ENCODE measurements at regions not wholly inside any gene's neighbourhood (a gene's known extent, or its start where the extent isn't known, plus 50 kb on each side); places are given as distances from the start of the nearest gene placed in this dataset.

- no peak for TF ChIP-seq CTCF (IDR thresholded peaks at IDR 0.05; ENCODE audit: low read depth, low read length)
- no peak for DNase-seq (ENCODE audit: low read depth in 2 of 2)
- H3K4me3 ChIP-seq (replicated peaks in 1 of 2; ENCODE audit: low read depth in 2 of 2, low read length in 2 of 2): no peak overlapping the region
Observed at GRCh38 chr1:166282391-166283137, 115.8 kb upstream of the FAM78B start.

GRCh38 chr1:166283190-166283589 lies 116.4 kb upstream of the FAM78B start:
- no peak for DNase-seq (ENCODE audit: low read depth in 2 of 2)
- H3K4me3 ChIP-seq (replicated peaks in 1 of 2; ENCODE audit: low read depth in 2 of 2, low read length in 2 of 2): no peak overlapping the region
- no peak for TF ChIP-seq CTCF (IDR thresholded peaks at IDR 0.05; ENCODE audit: low read depth, low read length)

GRCh38 chr1:166283600-166283999 lies 116.8 kb upstream of the FAM78B start:
- TF ChIP-seq CTCF (IDR thresholded peaks at IDR 0.05; ENCODE audit: low read depth, low read length): no peak
- DNase-seq (ENCODE audit: low read depth in 2 of 2): no peak
- no peak overlapping the region for H3K4me3 ChIP-seq (replicated peaks in 1 of 2; ENCODE audit: low read depth in 2 of 2, low read length in 2 of 2)

- TF ChIP-seq CTCF (IDR thresholded peaks at IDR 0.05; ENCODE audit: low read depth, low read length): no peak
- no peak for DNase-seq (ENCODE audit: low read depth in 2 of 2)
- H3K4me3 ChIP-seq (replicated peaks in 1 of 2; ENCODE audit: low read depth in 2 of 2, low read length in 2 of 2): no peak overlapping the region
Observed at GRCh38 chr1:166289309-166290050, 122.7 kb upstream of the FAM78B start.

- H3K4me3 ChIP-seq (replicated peaks in 1 of 2; ENCODE audit: low read depth in 2 of 2, low read length in 2 of 2): no peak overlapping the region
- TF ChIP-seq CTCF (IDR thresholded peaks at IDR 0.05; ENCODE audit: low read depth, low read length): no peak
- no peak for DNase-seq (ENCODE audit: low read depth in 2 of 2)
Observed at GRCh38 chr1:166295656-166296055, 128.9 kb upstream of the FAM78B start.

GRCh38 chr1:166297993-166298392 lies 131.2 kb upstream of the FAM78B start:
- no peak overlapping the region for H3K4me3 ChIP-seq (replicated peaks in 1 of 2; ENCODE audit: low read depth in 2 of 2, low read length in 2 of 2)
- no peak for DNase-seq (ENCODE audit: low read depth in 2 of 2)
- TF ChIP-seq CTCF (IDR thresholded peaks at IDR 0.05; ENCODE audit: low read depth, low read length): no peak
